ENCODE measurements at regions not wholly inside any gene's neighbourhood (a gene's known extent, or its start where the extent isn't known, plus 50 kb on each side); places are given as distances from the start of the nearest gene placed in this dataset.

DNA sequence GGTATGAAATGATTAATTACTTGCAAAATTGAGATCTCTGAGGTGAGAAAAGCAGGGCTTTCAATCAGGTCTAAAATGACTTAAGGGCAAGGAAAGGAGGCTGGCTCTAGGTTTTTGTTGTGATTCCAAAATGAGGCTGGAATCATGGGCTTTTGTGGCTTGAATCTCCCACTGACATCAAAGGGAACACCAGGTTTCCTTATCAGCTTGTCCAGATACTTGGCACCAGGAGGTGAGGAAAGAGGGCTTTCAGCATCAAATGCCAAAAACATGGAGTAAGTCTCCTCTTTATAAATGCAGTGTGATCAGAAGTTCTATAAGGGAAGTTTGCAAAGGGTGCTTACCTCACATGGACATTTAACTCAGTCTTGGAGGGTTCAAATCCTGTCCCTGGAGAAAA is 402.3 kb downstream of the NDFIP2 start:
- Histone ChIP-seq H3K36me3 (ENCODE audit: insufficient read depth, low read length) (no peaks in the 10 kb centered on the region), H3K4me1 (ENCODE audit: insufficient read depth, low read length) (no peaks in the 10 kb centered on the region), H3K27ac (ENCODE audit: low read depth, low read length) (no peak overlapping the region), H3K27me3 (ENCODE audit: insufficient read depth, low read length) (no peaks in the 10 kb centered on the region), H3K4me2 (ENCODE audit: insufficient read depth, low read length) (no peak overlapping the region), H3K9me3 (ENCODE audit: low read depth, low read length) (no peaks in the 10 kb centered on the region), H2AFZ (ENCODE audit: low read length) (no peak overlapping the region), H3K79me2 (ENCODE audit: insufficient read depth, low read length) (no peaks in the 10 kb centered on the region), H4K20me1 (ENCODE audit: insufficient read depth, low read length) (no peaks in the 10 kb centered on the region), H3K4me3 (ENCODE audit: insufficient read depth, low read length) (no peak overlapping the region)
- TF ChIP-seq, protein P1, sequence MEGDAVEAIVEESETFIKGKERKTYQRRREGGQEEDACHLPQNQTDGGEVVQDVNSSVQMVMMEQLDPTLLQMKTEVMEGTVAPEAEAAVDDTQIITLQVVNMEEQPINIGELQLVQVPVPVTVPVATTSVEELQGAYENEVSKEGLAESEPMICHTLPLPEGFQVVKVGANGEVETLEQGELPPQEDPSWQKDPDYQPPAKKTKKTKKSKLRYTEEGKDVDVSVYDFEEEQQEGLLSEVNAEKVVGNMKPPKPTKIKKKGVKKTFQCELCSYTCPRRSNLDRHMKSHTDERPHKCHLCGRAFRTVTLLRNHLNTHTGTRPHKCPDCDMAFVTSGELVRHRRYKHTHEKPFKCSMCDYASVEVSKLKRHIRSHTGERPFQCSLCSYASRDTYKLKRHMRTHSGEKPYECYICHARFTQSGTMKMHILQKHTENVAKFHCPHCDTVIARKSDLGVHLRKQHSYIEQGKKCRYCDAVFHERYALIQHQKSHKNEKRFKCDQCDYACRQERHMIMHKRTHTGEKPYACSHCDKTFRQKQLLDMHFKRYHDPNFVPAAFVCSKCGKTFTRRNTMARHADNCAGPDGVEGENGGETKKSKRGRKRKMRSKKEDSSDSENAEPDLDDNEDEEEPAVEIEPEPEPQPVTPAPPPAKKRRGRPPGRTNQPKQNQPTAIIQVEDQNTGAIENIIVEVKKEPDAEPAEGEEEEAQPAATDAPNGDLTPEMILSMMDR (IDR thresholded peaks at IDR 0.05; ENCODE audit: extremely low read depth, low read depth, low read length), result no peak
- no peak for DNase-seq (ENCODE audit: insufficient read length, low spot score, missing footprints)

DNA sequence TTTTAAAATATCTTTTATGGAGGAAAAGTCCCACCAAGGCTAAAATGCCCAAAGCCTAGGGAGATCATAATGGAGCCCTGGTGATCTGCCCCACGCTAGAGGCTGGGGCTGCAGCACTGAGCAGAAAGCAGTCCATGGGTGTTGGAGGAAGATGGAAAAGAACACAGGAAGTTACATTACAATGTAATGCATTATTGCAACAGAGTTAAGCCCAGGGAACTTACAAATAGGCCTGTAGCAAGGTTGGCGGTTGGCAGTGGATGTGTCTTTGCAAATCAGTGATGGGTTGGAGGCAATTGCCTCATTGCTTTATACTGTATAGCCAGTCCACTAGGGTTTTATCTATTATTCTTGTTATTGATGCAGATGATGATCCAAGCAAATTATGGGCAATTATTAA is 399.9 kb downstream of the NDFIP2 start:
- no peaks in the 10 kb centered on the region for H3K27me3 ChIP-seq (ENCODE audit: insufficient read depth, low read length)
- no peaks in the 10 kb centered on the region for H3K4me1 ChIP-seq (ENCODE audit: insufficient read depth, low read length)
- no peak for DNase-seq (ENCODE audit: insufficient read length, low spot score, missing footprints)
- H3K9me3 ChIP-seq (ENCODE audit: low read depth, low read length), result no peaks in the 10 kb centered on the region
- H2AFZ ChIP-seq (ENCODE audit: low read length), result no peak overlapping the region
- TF ChIP-seq, protein P1 (IDR thresholded peaks at IDR 0.05; ENCODE audit: extremely low read depth, low read depth, low read length), result no peak
- H3K79me2 ChIP-seq (ENCODE audit: insufficient read depth, low read length), result no peaks in the 10 kb centered on the region
- no peak overlapping the region for H3K4me2 ChIP-seq (ENCODE audit: insufficient read depth, low read length)
- H3K36me3 ChIP-seq (ENCODE audit: insufficient read depth, low read length), result no peaks in the 10 kb centered on the region
- no peak overlapping the region for H3K4me3 ChIP-seq (ENCODE audit: insufficient read depth, low read length)
- no peak overlapping the region for H3K27ac ChIP-seq (ENCODE audit: low read depth, low read length)
- H4K20me1 ChIP-seq (ENCODE audit: insufficient read depth, low read length), result no peaks in the 10 kb centered on the region

DNA sequence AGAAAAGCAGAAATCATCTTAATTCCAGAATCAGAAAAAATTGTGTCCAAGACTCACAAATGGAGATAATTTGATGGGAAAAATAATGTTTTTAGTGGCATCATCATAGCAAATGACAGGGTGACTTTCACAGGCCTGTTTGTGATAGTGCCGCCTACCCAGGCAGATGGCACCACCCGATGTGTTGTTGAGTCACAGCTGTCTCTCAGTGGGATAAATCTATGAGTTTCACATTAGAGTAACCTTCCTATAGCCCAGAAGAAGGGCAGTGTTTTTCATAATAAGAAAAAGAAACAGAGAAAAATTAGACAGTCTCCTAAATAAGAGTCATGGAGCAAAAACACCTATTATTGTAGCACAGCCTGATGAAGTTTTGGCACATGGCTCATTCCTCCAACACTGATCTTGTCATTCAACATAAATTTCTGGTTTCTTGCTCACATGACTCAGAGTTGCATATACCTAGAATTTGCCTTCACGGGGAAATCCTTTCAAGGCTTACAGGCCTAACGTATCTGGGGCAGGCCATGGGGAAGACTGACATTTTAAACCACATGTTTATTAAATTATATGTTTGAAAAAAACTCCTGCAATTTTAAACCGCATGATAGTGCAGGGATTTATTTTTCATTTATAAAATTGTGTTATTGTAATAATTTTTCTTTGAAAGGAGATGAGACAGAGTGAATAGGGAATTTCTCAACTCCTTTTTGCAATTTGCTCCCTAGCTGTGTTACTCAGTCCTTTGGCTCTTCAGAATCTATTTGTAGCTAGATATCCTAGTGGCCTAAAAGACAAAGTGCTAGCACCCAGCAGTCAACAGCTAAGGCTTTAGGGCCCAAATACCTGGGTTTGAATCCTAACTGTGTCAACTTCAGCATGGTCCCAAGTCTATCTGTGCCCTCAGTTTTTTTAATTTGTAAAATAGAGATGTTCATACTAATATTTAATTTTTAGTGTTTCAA is 393.7 kb downstream of the NDFIP2 start:
- Histone ChIP-seq H3K4me3 (ENCODE audit: insufficient read depth, low read length) (no peak overlapping the region), H3K79me2 (ENCODE audit: insufficient read depth, low read length) (no peaks in the 10 kb centered on the region), H3K9me3 (ENCODE audit: low read depth, low read length) (no peaks in the 10 kb centered on the region), H3K27me3 (ENCODE audit: insufficient read depth, low read length) (no peaks in the 10 kb centered on the region), H3K27ac (ENCODE audit: low read depth, low read length) (peak overlapping the region; percentile 31), H3K4me1 (ENCODE audit: insufficient read depth, low read length) (peaks cover 8% of the 10 kb centered on the region), H3K36me3 (ENCODE audit: insufficient read depth, low read length) (no peaks in the 10 kb centered on the region), H3K4me2 (ENCODE audit: insufficient read depth, low read length) (no peak overlapping the region), H4K20me1 (ENCODE audit: insufficient read depth, low read length) (no peaks in the 10 kb centered on the region), H2AFZ (ENCODE audit: low read length) (peak overlapping the region; percentile 61)
- TF ChIP-seq, protein P1 (IDR thresholded peaks at IDR 0.05; ENCODE audit: extremely low read depth, low read depth, low read length), result peak; percentile 12
- peak; percentile 23 for DNase-seq (ENCODE audit: insufficient read length, low spot score, missing footprints)

DNA sequence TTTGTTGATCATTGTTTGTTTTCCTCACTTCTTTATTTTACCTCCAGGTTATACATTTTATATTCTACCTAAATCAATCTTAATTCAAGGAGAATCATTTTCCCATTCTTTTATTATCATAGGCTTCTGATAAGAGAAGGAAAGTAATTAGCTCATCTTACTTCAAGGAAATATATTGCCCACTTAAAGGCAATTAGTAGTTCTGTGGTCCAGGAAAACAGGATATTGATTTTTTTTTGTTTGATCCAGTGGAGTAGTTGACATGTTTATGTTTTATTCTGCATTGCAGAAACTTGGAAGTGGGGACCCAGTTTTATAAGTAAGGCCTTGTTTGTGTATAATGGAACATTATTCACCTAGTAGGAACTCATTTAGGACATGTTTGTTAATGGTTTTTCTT is 390.6 kb downstream of the NDFIP2 start:
- DNase-seq (ENCODE audit: insufficient read length, low spot score, missing footprints), result no peak
- H3K36me3 ChIP-seq (ENCODE audit: insufficient read depth, low read length), result no peaks in the 10 kb centered on the region
- no peak overlapping the region for H3K27ac ChIP-seq (ENCODE audit: low read depth, low read length)
- peaks cover 8% of the 10 kb centered on the region for H3K4me1 ChIP-seq (ENCODE audit: insufficient read depth, low read length)
- H3K27me3 ChIP-seq (ENCODE audit: insufficient read depth, low read length), result no peaks in the 10 kb centered on the region
- TF ChIP-seq, protein P1 (IDR thresholded peaks at IDR 0.05; ENCODE audit: extremely low read depth, low read depth, low read length), result no peak
- H3K79me2 ChIP-seq (ENCODE audit: insufficient read depth, low read length), result no peaks in the 10 kb centered on the region
- no peak overlapping the region for H3K4me3 ChIP-seq (ENCODE audit: insufficient read depth, low read length)
- peak overlapping the region; percentile 7 for H2AFZ ChIP-seq (ENCODE audit: low read length)
- no peak overlapping the region for H3K4me2 ChIP-seq (ENCODE audit: insufficient read depth, low read length)
- H3K9me3 ChIP-seq (ENCODE audit: low read depth, low read length), result no peaks in the 10 kb centered on the region
- H4K20me1 ChIP-seq (ENCODE audit: insufficient read depth, low read length), result no peaks in the 10 kb centered on the region
